ENCODE measurements at regions not wholly inside any gene's neighbourhood (a gene's known extent, or its start where the extent isn't known, plus 50 kb on each side); places are given as distances from the start of the nearest gene placed in this dataset.

- Histone ChIP-seq H3K9me1 (ENCODE audit: control insufficient read depth, extremely low read depth, insufficient read depth, low read length) (no peaks in the 10 kb centered on the region), H3K36me3 (ENCODE audit: control insufficient read depth in 2 of 2, extremely low read depth in 1 of 2, insufficient read depth in 2 of 2, low read length in 2 of 2) (no peaks in the 10 kb centered on the region), H3K4me2 (ENCODE audit: control insufficient read depth, extremely low read depth, insufficient read depth, low read depth, low read length) (no peak overlapping the region), H3K27ac (ENCODE audit: control insufficient read depth, insufficient read depth, low read length) (no peak overlapping the region), H4K20me1 (ENCODE audit: control insufficient read depth, extremely low read depth, insufficient read depth, low read length) (no peaks in the 10 kb centered on the region), H3K9me3 (ENCODE audit: control insufficient read depth, low read depth, low read length) (no peaks in the 10 kb centered on the region), H3K27me3 (ENCODE audit: control insufficient read depth, extremely low read depth, insufficient read depth, low read length) (peaks cover 3% of the 10 kb centered on the region), H3K9ac (ENCODE audit: control insufficient read depth, extremely low read depth, insufficient read depth, low read length) (no peak overlapping the region), H2AFZ (ENCODE audit: control insufficient read depth, low read length) (no peak overlapping the region), H3K79me2 (ENCODE audit: control insufficient read depth, insufficient read depth, low read length) (no peaks in the 10 kb centered on the region), H3K4me1 (ENCODE audit: control insufficient read depth, extremely low read depth, insufficient read depth, low read length) (no peaks in the 10 kb centered on the region), H3K4me3 (ENCODE audit: control insufficient read depth in 2 of 3, extremely low read depth in 1 of 3, insufficient read depth in 2 of 3, low read depth in 1 of 3, low read length in 3 of 3) (no peak overlapping the region)
- DNase-seq (ENCODE audit: low read depth, low spot score) = no peak
- no peak for FAIRE-seq
- TF ChIP-seq CTCF (optimal IDR thresholded peaks at IDR 0.05 in 1 of 3, IDR thresholded peaks at IDR 0.05 in 1 of 3, conservative IDR thresholded peaks at IDR 0.05 in 1 of 3; ENCODE audit: extremely low read depth in 1 of 3, insufficient read depth in 2 of 3, low read length in 3 of 3) (no peak), EZH2 (IDR thresholded peaks at IDR 0.05; ENCODE audit: low read length) (no peak)
- dilution Hi-C loops (cut with MboI; ENCODE audit: extremely low pct_ligation_motif_present, low sequenced_read_pairs) = no loop called here
These were observed 499.8 kb upstream of the CD180 start for GRCh38 chr5:67696446-67696845.

- no peak for DNase-seq (ENCODE audit: low read depth, low spot score)
- Histone ChIP-seq H3K9me1 (ENCODE audit: control insufficient read depth, extremely low read depth, insufficient read depth, low read length) (no peaks in the 10 kb centered on the region), H3K4me1 (ENCODE audit: control insufficient read depth, extremely low read depth, insufficient read depth, low read length) (no peaks in the 10 kb centered on the region), H3K27me3 (ENCODE audit: control insufficient read depth, extremely low read depth, insufficient read depth, low read length) (peaks cover 3% of the 10 kb centered on the region), H3K4me3 (ENCODE audit: control insufficient read depth in 2 of 3, extremely low read depth in 1 of 3, insufficient read depth in 2 of 3, low read depth in 1 of 3, low read length in 3 of 3) (no peak overlapping the region), H3K9me3 (ENCODE audit: control insufficient read depth, low read depth, low read length) (no peaks in the 10 kb centered on the region), H3K4me2 (ENCODE audit: control insufficient read depth, extremely low read depth, insufficient read depth, low read depth, low read length) (no peak overlapping the region), H3K27ac (ENCODE audit: control insufficient read depth, insufficient read depth, low read length) (no peak overlapping the region), H3K36me3 (ENCODE audit: control insufficient read depth in 2 of 2, extremely low read depth in 1 of 2, insufficient read depth in 2 of 2, low read length in 2 of 2) (no peaks in the 10 kb centered on the region), H4K20me1 (ENCODE audit: control insufficient read depth, extremely low read depth, insufficient read depth, low read length) (no peaks in the 10 kb centered on the region), H3K9ac (ENCODE audit: control insufficient read depth, extremely low read depth, insufficient read depth, low read length) (no peak overlapping the region), H2AFZ (ENCODE audit: control insufficient read depth, low read length) (no peak overlapping the region), H3K79me2 (ENCODE audit: control insufficient read depth, insufficient read depth, low read length) (no peaks in the 10 kb centered on the region)
- FAIRE-seq = no peak
- dilution Hi-C loops (cut with MboI; ENCODE audit: extremely low pct_ligation_motif_present, low sequenced_read_pairs) = no loop called here
- TF ChIP-seq CTCF (optimal IDR thresholded peaks at IDR 0.05 in 1 of 3, IDR thresholded peaks at IDR 0.05 in 1 of 3, conservative IDR thresholded peaks at IDR 0.05 in 1 of 3; ENCODE audit: extremely low read depth in 1 of 3, insufficient read depth in 2 of 3, low read length in 3 of 3) (no peak), EZH2 (IDR thresholded peaks at IDR 0.05; ENCODE audit: low read length) (no peak)
These were observed 498.8 kb upstream of the CD180 start for GRCh38 chr5:67695369-67695768.
